Chondrocyte (in vitro differentiated cells): ENCODE measurements at regions not wholly inside any gene's neighbourhood (a gene's known extent, or its start where the extent isn't known, plus 50 kb on each side); places are given as distances from the start of the nearest gene placed in this dataset.
A peak's percentile ranks its signal among the peaks of the same experiment; 100 is the strongest.
"Not testable (repeated sequence)": the region's sequence is repeated elsewhere in the genome, so short reads cannot be mapped to it uniquely, and the experiment has no call there.

Experiments used
- DNase-seq: peaks from one replicate; pipeline ENCODE4 v3.0.0; 2021; ENCODE audit warnings: mixed read lengths, low spot score
- H3K27ac Mint-ChIP-seq: one replicate; pipeline ENCODE4 v1.8.0; 2021; ENCODE audit warnings: mild to moderate bottlenecking, moderate library complexity, mixed read lengths; ENCODE audit not compliant: unreplicated experiment
- H3K27me3 Mint-ChIP-seq: 2 replicates; pipeline ENCODE4 v1.8.0; 2021; ENCODE audit warnings: low read depth, mixed read lengths
- H3K36me3 Mint-ChIP-seq: 2 replicates; pipeline ENCODE4 v1.8.0; 2021; ENCODE audit warnings: low read depth, mixed read lengths
- H3K4me1 Mint-ChIP-seq: 2 replicates; pipeline ENCODE4 v1.8.0; 2021; ENCODE audit warnings: low read depth, mild to moderate bottlenecking, mixed read lengths
- H3K4me3 Mint-ChIP-seq: one replicate; pipeline ENCODE4 v1.8.0; 2021; ENCODE audit warnings: mild to moderate bottlenecking, moderate library complexity, mixed read lengths; ENCODE audit not compliant: unreplicated experiment
- H3K9me3 Mint-ChIP-seq: 2 replicates; pipeline ENCODE4 v1.8.0; 2021; ENCODE audit warnings: low read depth, mixed read lengths
- CTCF ChIP-seq: fragments of 200-600 bp; sonication (generic); IDR thresholded peaks from 2 replicates; pipeline ENCODE4 v1.5.0; 2021; ENCODE audit warnings: antibody characterized with exemption, mild to moderate bottlenecking, moderate library complexity

- Mint-ChIP-seq H3K4me3 (no peak overlapping the region), H3K27me3 (no peaks in the 10 kb centered on the region), H3K9me3 (no peaks in the 10 kb centered on the region), H3K36me3 (no peaks in the 10 kb centered on the region), H3K4me1 (no peaks in the 10 kb centered on the region), H3K27ac (no peak overlapping the region)
- DNase-seq = no peak
- no peak for TF ChIP-seq CTCF
Observed at GRCh38 chr3:162699291-162699690, 1202.7 kb downstream of the OTOL1 start.

- Mint-ChIP-seq H3K4me1 (no peaks in the 10 kb centered on the region), H3K4me3 (no peak overlapping the region), H3K27me3 (no peaks in the 10 kb centered on the region), H3K9me3 (no peaks in the 10 kb centered on the region), H3K36me3 (no peaks in the 10 kb centered on the region), H3K27ac (no peak overlapping the region)
- no peak for TF ChIP-seq CTCF
- no peak for DNase-seq
Observed at GRCh38 chr3:162701211-162701610, 1204.6 kb downstream of the OTOL1 start.

GRCh38 chr3:162702768-162703385, 1206.3 kb downstream of the OTOL1 start:
- no peak for TF ChIP-seq CTCF
- DNase-seq = peak; percentile 73
- H3K9me3 Mint-ChIP-seq = no peaks in the 10 kb centered on the region
- no peaks in the 10 kb centered on the region for H3K36me3 Mint-ChIP-seq
- H3K27ac Mint-ChIP-seq = no peak overlapping the region
- H3K27me3 Mint-ChIP-seq = no peaks in the 10 kb centered on the region
- H3K4me1 Mint-ChIP-seq = no peaks in the 10 kb centered on the region
- no peak overlapping the region for H3K4me3 Mint-ChIP-seq

- Mint-ChIP-seq H3K4me1 (peaks cover 4% of the 10 kb centered on the region), H3K4me3 (no peak overlapping the region), H3K9me3 (no peaks in the 10 kb centered on the region), H3K27me3 (no peaks in the 10 kb centered on the region), H3K36me3 (no peaks in the 10 kb centered on the region), H3K27ac (no peak overlapping the region)
- no peak for DNase-seq
- no peak for TF ChIP-seq CTCF
Observed at GRCh38 chr3:162704238-162704637, 1207.6 kb downstream of the OTOL1 start.

- Mint-ChIP-seq H3K27me3 (no peaks in the 10 kb centered on the region), H3K27ac (no peak overlapping the region), H3K9me3 (no peaks in the 10 kb centered on the region), H3K36me3 (no peaks in the 10 kb centered on the region), H3K4me3 (no peak overlapping the region), H3K4me1 (peaks cover 8% of the 10 kb centered on the region)
- no peak for DNase-seq
- TF ChIP-seq CTCF = no peak
Observed at GRCh38 chr3:162704799-162705385, 1208.3 kb downstream of the OTOL1 start.

- H3K27me3 Mint-ChIP-seq, H3K36me3 Mint-ChIP-seq, H3K27ac Mint-ChIP-seq, DNase-seq, H3K9me3 Mint-ChIP-seq, H3K4me3 Mint-ChIP-seq, H3K4me1 Mint-ChIP-seq: not testable (repeated sequence)
Observed at GRCh38 chr3:162708394-162708793, 1211.8 kb downstream of the OTOL1 start.

- H3K4me3 Mint-ChIP-seq = peak overlapping the region; percentile 38
- H3K4me1 Mint-ChIP-seq, H3K36me3 Mint-ChIP-seq, DNase-seq, H3K9me3 Mint-ChIP-seq, H3K27me3 Mint-ChIP-seq: not testable (repeated sequence)
- H3K27ac Mint-ChIP-seq = peak overlapping the region; percentile 92
Observed at GRCh38 chr3:162708942-162709706, 1212.5 kb downstream of the OTOL1 start.
